ENCODE measurements at regions not wholly inside any gene's neighbourhood (a gene's known extent, or its start where the extent isn't known, plus 50 kb on each side); places are given as distances from the start of the nearest gene placed in this dataset.

GRCh38 chr21:31609081-31609480 lies 50.4 kb upstream of the SOD1 start:
- Histone ChIP-seq H3K9me3 (ENCODE audit: control insufficient read depth, insufficient read depth, low read length) (peaks cover 8% of the 10 kb centered on the region; the same call in 1 of the 2 replicates), H3K4me3 (ENCODE audit: low read length) (no peak overlapping the region), H3K36me3 (ENCODE audit: control insufficient read depth, low read length) (no peaks in the 10 kb centered on the region), H4K20me1 (ENCODE audit: control insufficient read depth, insufficient read depth, low read depth, low read length) (no peaks in the 10 kb centered on the region), H3K79me2 (ENCODE audit: control insufficient read depth, low read length) (no peaks in the 10 kb centered on the region), H3F3A (ENCODE audit: control insufficient read depth, insufficient read depth) (no peaks in the 10 kb centered on the region), H3K4me2 (ENCODE audit: low read length) (no peak overlapping the region), H3K4me1 (ENCODE audit: control insufficient read depth, low read length) (no peaks in the 10 kb centered on the region), H3K27ac (ENCODE audit: low read depth, low read length) (no peak overlapping the region), H3K9me2 (replicated peaks; ENCODE audit: control insufficient read depth, low read length) (no peaks in the 10 kb centered on the region), H3K27me3 (ENCODE audit: control insufficient read depth, low read length) (no peaks in the 10 kb centered on the region)
- TF ChIP-seq EZH2phosphoT487 (IDR thresholded peaks at IDR 0.05; ENCODE audit: borderline replicate concordance, low read length) (no peak), CTCF (IDR thresholded peaks at IDR 0.05; ENCODE audit: low read depth, low read length, poor library complexity, severe bottlenecking) (no peak)

- Histone ChIP-seq H3K27me3 (ENCODE audit: control insufficient read depth, low read length) (no peaks in the 10 kb centered on the region), H3K9me3 (ENCODE audit: control insufficient read depth, insufficient read depth, low read length) (peaks cover 8% of the 10 kb centered on the region; the same call in 1 of the 2 replicates), H3K4me3 (ENCODE audit: low read length) (no peak overlapping the region), H4K20me1 (ENCODE audit: control insufficient read depth, insufficient read depth, low read depth, low read length) (no peaks in the 10 kb centered on the region), H3F3A (ENCODE audit: control insufficient read depth, insufficient read depth) (no peaks in the 10 kb centered on the region), H3K4me2 (ENCODE audit: low read length) (no peak overlapping the region), H3K9me2 (replicated peaks; ENCODE audit: control insufficient read depth, low read length) (no peaks in the 10 kb centered on the region), H3K4me1 (ENCODE audit: control insufficient read depth, low read length) (no peaks in the 10 kb centered on the region), H3K79me2 (ENCODE audit: control insufficient read depth, low read length) (no peaks in the 10 kb centered on the region), H3K27ac (ENCODE audit: low read depth, low read length) (no peak overlapping the region), H3K36me3 (ENCODE audit: control insufficient read depth, low read length) (no peaks in the 10 kb centered on the region)
- no peak for TF ChIP-seq CTCF (IDR thresholded peaks at IDR 0.05; ENCODE audit: low read depth, low read length, poor library complexity, severe bottlenecking)
- TF ChIP-seq EZH2phosphoT487 (IDR thresholded peaks at IDR 0.05; ENCODE audit: borderline replicate concordance, low read length): no peak
These were observed 51.7 kb upstream of the SOD1 start for GRCh38 chr21:31607791-31608190.

- Histone ChIP-seq H4K20me1 (ENCODE audit: control insufficient read depth, insufficient read depth, low read depth, low read length) (no peaks in the 10 kb centered on the region), H3K9me3 (ENCODE audit: control insufficient read depth, insufficient read depth, low read length) (peaks cover 5% of the 10 kb centered on the region; the same call in 1 of the 2 replicates), H3K27ac (ENCODE audit: low read depth, low read length) (no peak overlapping the region), H3K27me3 (ENCODE audit: control insufficient read depth, low read length) (no peaks in the 10 kb centered on the region), H3K36me3 (ENCODE audit: control insufficient read depth, low read length) (no peaks in the 10 kb centered on the region), H3K4me1 (ENCODE audit: control insufficient read depth, low read length) (no peaks in the 10 kb centered on the region), H3K79me2 (ENCODE audit: control insufficient read depth, low read length) (no peaks in the 10 kb centered on the region), H3K4me3 (ENCODE audit: low read length) (no peak overlapping the region), H3K4me2 (ENCODE audit: low read length) (no peak overlapping the region), H3F3A (ENCODE audit: control insufficient read depth, insufficient read depth) (no peaks in the 10 kb centered on the region), H3K9me2 (replicated peaks; ENCODE audit: control insufficient read depth, low read length) (no peaks in the 10 kb centered on the region)
- TF ChIP-seq EZH2phosphoT487 (IDR thresholded peaks at IDR 0.05; ENCODE audit: borderline replicate concordance, low read length) (no peak), CTCF (IDR thresholded peaks at IDR 0.05; ENCODE audit: low read depth, low read length, poor library complexity, severe bottlenecking) (no peak)
These were observed 53.2 kb upstream of the SOD1 start for GRCh38 chr21:31606081-31606874.
